Inflammatory macrophage treated with lipopolysaccharide for 4 hours (primary cell): ENCODE measurements at regions not wholly inside any gene's neighbourhood (a gene's known extent, or its start where the extent isn't known, plus 50 kb on each side); places are given as distances from the start of the nearest gene placed in this dataset.
"Not testable (repeated sequence)": the region's sequence is repeated elsewhere in the genome, so short reads cannot be mapped to it uniquely, and the experiment has no call there.

Experiments
- DNase-seq: peaks from one replicate; pipeline ENCODE4 v3.0.0-alpha.2; 2020

DNA sequence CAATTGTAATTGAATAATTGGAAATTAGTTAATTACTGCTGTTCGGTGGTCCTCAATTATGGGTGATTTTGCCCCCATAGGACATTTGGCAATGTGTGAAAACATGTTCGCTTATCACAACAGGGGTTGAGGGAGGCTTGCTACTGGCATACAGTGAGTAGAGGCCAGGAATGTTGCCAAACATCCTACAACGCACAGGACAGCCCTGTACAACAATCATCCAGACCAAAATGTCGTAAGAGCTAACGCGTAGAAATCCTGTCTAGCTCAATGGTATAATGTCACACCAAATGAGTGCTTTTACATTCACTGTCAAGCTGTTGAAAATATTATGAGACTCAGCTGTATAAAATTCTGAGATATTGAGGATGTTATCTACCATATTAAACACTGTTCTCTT is 464.4 kb upstream of the TUSC1 start:
- no peak for DNase-seq

DNA sequence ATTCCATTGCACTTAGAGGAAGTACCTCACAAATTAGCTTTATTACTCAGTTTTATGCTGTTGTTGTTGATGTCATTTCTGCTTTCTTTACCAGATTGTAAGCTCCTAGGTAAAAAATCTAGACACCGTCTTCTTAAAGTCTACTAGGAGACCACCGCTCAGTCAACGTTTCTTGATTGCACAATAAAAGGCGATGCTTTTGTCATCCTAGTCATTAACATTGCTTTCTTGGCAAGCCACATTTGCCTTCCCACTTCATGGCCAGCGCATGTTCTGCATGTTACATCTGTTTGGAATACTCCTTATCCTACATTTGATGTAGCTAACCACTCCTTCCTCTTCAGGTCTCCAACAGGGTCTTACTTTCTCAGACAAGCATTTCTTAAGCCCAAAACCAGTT is 464.0 kb upstream of the TUSC1 start:
- no peak for DNase-seq

DNA sequence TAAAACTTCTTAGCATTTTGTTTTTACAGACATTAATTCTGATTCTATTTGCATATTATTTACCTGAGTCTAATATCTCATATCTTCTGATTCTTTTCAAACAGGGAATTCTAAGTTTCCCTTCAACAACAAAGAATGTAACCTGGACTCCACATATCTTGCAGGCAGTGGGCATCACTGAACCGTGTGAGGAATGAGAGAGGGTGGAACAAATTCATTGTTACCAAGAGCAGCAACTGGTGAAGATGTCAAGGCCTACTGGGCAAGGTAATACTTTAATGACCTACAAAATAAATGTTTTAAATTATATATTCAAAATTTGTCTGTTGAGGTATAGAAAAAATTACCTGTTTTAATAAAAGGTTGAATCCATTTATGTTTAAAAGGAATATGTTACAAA is 455.3 kb upstream of the TUSC1 start:
- DNase-seq = no peak

DNA sequence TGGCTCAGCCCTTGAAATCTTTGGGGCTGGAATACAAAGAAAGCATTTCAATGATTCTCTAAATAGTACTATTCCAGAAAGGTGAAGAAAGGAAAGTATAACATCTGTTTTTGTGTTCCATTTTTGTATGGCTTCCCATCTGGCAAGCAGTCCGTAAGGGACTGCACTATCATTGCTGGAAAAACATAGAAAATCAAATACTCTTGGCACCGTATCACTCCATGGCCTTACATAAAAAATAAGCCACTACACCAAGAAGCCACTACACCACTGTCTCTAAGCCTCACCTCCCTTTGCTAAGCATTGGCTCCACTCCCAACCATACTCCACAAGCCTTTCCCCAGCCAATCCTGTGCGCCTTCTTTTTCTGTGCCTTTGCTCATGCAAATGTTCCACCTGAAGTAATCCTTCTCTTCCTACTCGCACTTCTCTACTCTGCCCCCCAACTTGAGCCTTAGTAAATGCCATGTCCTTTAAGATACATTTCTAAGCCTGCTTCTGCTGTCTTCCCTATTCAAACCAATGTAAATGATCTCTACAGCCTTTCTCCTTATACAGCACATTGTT is 454.6 kb upstream of the TUSC1 start:
- no peak for DNase-seq

DNA sequence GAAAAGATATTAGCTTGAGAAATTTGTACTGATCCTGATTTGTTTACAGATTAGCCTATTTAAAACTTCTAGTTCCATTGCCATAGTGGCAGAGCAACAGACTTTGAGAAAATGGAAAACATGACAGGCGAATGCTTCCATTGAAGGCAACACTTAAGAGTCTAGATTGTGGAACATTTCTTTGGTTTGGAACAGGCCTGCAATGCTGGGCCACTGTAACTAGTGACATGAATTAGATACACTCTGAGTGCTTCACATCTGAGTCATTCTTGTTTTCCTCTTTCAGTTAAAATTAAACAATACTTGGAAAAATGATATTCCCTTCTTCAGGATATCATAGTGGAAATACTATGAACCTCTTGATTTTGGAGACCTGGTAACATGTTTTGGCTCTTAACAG is 453.6 kb upstream of the TUSC1 start:
- no peak for DNase-seq

DNA sequence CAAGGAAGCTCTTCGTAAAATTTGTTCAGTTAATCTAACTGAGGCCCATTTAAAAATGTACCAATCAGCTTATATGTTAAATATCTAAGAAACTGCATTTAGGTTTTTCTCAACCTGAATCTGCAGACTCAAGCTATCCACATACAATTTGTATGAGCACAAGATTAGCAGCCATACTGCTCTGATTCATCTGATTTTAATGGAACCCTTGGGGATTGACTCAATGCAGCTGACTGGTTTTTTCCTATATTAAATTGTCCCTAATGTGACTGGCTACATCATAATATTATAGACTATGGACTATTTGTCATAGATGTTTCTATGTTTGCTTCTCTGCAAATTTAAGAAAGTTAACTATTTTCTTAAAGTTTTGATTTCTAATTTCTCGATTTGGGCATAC is 451.0 kb upstream of the TUSC1 start:
- DNase-seq = no peak

DNA sequence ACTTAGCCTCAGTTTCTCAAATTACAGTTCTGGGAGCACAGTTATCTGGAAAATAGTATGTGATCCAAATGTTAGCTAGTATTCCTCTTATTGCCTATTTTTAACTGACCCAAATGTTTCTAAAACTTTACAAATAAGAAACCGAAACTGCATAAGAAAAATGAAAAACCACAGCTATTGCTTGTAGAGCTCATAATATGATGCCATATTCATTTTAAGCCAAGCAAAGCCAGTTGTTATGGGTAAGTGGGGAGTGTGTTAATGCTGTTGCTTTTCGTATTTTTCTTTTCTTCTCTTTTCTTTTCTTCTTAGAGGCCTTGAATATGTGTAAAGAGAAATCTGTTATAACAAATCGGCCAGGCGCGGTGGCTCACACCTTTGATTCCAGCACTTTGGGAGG is 447.4 kb upstream of the TUSC1 start:
- DNase-seq = no peak

DNA sequence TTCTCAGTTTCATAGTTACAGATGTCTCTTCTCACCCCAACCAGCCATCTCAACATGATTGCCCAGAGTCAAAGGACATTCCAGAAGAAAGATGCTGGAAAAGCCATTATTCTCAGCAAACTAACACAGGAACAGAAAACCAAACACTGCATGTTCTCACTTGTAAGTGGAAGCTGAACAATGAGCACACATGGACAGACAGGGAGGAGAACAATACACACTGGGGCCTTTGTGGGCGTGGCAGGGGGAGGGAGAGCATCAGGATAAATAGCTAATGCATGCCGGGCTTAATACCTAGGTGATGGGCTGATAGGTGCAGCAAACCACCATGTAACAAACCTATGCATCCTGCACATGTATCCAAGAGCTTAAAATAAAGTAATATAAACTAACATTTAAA is 437.8 kb upstream of the TUSC1 start:
- DNase-seq = not testable (repeated sequence)

DNA sequence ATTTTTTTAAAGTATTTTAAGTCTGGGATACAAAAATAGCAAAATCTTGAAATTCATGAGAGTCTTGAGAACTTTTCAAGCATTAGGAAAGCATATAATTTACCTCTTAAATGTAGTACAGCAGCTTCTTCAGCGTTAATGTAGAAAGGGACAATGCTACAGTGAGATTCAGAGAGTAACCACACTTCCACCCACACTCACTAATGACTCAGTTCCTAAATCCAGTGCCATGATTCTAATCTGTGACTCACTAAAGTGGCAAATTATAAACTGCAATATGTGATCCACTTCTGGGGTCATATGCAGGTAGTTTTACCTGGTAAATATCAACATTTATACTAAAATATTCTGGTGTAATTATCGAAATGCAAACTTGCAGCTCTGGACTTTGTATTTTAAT is 434.5 kb upstream of the TUSC1 start:
- DNase-seq = no peak

DNA sequence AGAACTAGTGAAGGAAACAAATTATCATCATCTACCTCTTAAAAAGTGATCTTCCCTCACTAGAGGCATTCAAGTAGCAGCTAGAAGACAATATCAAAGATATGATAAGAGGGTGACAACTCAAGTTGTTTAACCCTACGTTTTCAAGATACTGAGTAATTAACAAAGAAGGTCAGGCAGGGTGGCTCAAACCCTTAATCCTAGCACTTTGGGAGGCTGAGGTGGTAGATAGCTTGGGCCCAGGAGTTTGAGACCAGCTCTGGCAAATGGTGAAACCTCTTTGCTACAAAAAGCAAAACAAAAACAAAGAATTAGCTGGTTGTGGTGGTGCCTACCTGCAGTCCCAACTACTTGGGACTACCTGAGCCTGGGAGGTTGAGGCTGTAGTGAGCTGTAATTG is 408.2 kb upstream of the TUSC1 start:
- no peak for DNase-seq

DNA sequence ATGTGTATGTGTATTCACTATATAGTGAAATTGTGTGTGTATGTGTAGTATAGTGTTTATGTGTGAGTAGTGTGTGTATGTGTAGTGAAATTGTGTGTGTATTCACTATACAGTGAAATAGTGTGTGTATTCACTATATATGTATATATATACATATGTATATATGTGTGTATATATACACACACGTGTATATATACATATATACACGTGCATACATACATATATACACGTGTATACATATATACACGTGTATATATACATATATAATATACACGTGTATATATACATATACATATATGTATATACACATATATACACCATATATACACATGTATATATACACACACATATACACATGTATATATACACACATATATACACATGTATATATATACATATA is 403.6 kb upstream of the TUSC1 start:
- DNase-seq = no peak

DNA sequence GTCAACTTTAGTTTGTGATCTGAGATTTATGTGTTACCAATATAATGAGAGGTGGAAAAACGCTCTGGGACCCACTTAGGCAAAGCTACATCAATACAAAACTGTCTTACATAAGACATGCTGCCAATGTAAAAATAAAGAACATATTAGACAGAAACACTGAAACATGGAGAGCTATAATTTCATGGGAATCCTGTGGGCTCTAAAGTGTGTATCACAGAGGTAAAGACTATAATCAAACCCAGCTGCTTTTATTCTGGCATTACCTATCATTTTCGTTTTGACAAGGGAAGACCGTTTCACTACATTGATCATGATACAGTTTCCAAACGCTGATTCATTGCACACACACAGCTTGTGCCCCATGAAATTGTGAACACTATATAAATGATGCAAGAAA is 400.5 kb upstream of the TUSC1 start:
- no peak for DNase-seq

DNA sequence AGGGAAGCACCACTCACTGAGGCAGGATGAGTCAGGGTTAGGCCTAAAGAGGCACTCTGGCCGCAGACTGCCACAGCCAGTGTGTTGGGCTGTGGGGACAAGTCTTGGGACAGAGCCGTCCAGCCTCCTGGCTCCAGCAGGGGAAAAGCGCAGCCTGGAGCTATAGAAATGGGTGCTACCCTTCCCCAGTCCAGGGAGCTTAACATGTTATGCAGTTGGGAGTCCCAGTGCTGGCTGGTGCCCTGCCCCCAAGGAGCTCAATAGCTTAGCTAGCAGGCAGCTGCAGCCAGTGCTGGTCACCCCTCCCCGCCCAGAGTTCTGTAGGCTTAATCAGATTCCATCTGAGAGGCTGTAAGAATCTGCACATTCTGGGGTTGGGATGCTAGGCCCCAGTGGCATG is 399.6 kb upstream of the TUSC1 start:
- DNase-seq = no peak

DNA sequence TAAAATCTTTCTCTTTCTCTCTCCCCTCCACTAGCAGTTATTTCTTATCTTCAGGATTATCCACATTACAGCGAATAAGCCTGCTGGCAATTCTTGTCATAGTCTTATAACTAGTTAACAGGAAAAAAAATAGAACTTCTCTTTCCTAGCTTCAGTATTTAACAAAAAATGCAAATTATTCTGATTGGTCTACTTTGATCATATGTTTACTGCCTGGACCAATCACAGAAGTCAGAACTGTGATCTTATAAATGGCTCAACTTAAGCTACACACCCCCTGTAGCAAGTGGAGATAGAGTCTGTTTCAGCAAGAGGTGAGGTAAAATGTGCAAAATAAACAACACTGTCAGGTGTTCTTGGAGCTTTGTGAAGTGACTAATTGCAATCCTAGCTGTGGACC is 389.4 kb upstream of the TUSC1 start:
- DNase-seq = no peak

DNA sequence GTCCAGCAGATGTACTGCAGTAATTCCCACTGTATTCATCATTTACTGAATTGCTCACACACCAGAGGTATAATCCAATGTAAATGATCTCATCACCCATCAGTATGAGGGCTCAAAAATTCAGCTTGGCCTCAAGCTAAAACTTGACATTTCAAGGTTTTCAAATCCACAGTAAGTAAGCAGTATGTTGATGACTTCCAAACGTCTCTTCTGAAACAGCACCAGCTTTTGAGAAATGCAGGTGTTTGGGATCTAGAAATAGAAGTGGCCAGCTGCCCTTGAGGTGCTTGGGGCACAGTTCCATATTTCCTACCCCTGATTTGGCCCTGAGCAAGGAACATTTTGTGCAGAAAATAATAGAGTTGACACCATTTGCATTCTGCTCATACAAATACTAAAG is 388.0 kb upstream of the TUSC1 start:
- no peak for DNase-seq

DNA sequence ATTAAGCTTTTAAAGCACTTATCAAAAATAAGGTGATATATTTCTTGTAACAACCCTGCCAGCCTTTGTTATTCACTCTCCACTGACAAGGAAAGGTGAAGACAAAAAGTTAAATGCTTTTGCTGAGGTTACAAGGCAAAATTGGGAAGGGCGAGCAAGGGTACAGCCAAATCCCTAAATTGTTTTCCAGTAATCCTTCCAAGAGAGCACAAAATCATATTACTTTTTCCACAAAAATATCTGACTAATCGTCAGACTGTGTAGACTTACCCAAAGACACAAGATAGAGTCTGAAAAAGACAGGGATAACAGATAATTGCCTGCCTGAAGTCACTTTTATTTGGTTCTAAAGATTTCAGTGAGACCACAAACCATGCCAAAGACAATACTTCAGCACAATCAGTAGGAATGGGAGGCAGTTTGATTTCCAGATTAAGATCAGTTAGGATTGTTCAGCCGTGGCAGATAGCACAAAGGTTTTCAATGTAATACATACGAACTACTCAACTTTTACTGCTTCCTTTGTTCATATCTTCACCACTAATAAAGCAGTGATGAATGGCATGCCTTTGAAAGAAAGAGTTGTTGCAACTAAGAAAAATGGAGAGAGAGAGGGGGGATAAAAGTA is 383.8 kb upstream of the TUSC1 start:
- DNase-seq = no peak

DNA sequence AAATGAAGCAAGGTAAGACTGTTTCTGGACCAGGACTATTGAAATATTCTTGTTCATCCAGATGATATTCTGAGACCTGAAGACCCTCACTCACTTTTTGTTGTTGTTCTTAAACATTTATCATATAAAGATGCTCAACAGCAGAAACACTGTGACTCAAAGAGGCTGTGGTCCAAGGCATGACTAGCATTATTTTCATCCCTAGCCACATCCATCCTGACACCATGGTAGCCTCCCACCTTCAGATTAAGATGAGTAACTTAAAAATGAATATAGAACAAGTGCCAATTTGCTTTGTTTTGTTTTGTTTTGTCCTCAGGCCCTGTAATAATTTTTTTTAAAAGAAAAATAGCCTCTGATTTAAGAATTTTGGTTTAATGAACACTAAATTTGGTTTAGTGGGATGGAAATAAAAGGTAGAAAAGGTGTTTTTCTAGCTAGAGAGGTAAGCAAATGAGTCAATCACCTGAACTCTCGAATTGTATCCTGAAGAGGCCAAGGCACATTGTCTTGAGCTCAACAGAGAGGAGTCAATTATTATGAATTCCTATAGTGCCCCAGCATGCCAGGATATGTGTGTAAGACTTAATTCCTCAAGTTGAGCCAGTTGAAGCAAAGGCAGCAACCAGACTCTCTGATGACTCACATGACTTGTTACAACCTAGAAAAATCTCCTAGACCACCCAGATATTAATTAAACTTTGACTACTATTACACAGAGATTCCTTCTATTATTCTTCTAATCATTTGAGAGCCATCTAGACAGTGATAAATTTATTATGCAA is 380.1 kb upstream of the TUSC1 start:
- no peak for DNase-seq

DNA sequence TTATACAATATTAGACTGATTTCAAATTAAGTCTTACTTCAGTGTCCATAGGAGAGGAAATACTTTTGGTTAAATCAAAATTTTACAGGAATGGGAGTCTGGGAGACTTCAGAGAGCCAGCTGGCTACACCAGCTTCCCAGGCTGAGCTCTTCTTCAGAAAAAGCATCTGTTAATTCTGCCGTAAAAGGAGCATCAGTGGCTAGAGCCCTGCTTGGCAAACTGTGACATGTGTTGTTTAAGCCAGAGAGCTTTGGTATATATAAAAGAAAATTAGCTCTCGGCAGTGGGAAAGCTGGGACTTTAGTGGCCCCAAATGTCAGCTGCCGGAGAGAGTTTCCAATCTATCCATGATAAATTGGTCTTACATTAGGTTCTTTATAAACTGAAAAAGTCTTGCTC is 378.8 kb upstream of the TUSC1 start:
- DNase-seq = no peak

DNA sequence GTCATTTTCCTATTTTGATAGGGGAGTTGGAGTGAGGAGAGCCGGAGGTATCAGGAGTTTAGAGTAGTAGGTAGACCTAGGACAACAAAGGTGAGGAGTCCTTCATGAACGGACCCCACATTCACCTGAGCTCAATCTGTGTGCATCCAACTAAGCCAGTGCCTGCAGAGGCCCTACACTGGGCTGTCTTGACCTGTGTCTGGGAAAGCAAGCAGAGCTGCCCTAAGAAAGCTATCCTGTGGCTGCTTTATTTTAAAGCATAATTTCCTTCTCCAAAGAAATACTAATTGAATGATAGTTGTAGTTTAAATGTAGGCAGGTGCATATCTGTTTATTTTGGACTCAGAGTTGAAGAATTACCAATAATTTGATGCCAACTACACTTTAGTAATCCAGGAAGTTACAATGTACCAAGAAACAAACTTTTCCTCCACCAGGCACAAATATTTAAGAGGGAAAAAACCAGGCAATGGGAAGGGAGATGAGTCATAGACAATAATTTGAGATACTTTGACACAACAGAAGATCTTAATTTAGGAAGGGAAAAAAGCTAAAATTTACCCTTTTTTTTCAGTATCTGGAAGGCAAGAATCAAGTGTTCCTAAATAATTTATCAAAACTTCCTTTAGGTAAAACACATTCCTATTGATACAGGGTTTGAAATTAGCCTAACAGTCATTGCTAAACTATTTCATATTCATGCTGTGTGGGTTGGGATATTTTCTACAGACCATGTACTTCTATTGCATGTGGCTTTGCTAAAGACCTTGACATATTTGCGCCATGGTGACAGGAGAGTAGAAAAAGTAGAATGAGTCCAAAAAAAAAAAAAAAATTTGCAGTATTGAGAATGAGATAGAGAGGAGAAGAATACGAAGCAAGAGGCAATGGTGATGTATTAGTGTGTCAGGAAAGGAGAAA is 376.6 kb upstream of the TUSC1 start:
- no peak for DNase-seq

DNA sequence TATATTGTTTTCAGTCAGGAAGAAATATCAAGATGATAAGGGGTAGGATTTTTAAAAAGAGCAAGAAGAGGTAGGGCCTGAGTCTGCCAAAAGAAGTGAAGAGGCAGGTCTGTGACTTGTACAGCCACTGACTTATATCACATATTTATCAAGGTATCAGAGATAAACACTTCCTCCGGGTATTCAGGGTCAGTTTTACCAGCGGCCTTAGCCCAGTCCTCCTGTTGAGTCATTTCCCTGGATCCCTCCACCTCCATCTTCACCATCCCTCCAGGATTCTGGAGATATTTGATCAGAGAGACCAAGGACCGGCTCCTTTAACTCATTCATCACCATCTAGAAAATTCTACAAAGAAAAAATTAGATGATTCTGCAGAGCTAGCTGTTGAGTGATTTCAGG is 375.7 kb upstream of the TUSC1 start:
- no peak for DNase-seq

DNA sequence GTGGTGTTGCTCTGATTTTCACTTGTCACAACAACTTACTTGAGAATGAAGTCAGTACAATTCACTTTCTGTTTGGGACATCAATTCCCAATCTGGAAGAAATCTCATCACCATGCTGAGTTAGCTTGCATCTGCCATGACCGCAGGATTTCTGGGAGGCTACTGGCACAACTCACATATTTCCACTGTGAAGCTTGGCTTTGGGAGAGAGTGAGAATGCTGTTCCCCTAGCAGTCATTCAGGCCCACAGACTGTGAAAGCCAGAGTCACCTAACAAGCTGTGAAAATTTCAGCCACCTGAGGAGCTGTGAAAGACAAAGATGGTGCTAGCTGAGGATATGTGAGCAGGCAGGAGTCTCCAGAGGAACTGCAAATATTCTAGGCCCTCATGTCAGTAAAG is 365.2 kb upstream of the TUSC1 start:
- DNase-seq = no peak

DNA sequence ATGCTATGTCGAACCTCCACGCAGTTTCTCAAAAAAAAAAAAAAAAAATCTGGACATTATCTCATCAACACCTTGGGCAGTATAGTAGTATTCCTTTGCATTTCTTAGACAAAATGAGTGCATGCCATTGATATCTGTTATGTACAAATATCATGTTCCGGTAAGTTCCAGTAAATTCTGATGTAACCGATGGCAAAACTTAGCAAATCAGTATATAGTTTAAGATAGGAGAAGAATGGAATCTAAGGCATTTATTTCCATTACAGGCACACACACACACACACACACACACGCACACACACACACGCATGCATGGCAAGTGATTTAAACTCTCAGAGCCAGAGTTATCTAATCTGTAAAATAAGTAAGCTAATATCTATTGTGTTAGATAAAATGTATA is 356.5 kb upstream of the TUSC1 start:
- no peak for DNase-seq

DNA sequence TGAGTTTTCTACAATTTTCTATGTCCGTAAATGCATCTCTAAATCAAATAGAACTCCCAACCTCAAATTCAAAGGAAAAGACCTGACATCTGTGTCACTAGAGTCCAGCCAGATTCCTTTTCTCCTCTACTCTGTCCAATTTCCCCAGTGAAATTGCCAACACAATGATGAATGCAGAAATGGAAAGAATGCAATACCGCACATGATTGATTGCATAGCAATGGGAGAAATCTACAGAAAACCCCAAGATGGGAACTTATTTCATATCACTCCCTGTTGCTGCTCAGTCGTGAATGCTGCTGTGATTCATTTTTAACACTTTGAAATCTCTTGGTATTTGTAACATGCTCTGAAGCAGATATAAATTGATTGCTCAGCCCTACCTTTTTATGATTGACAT is 355.1 kb upstream of the TUSC1 start:
- no peak for DNase-seq
